Retinal pigment epithelial cell (primary cell): ENCODE measurements at regions not wholly inside any gene's neighbourhood (a gene's known extent, or its start where the extent isn't known, plus 50 kb on each side); places are given as distances from the start of the nearest gene placed in this dataset.
A peak's percentile ranks its signal among the peaks of the same experiment; 100 is the strongest.

Experiments
- DNase-seq: peaks from one replicate; pipeline ENCODE4 v3.0.0-alpha.2; 2010; ENCODE audit warnings: low read depth
- H3K4me3 ChIP-seq: 2 replicates; pipeline ENCODE4 v1.5.1; 2011; ENCODE audit warnings: mild to moderate bottlenecking, low read length, control low read depth, moderate library complexity
- CTCF ChIP-seq: conservative IDR thresholded peaks from 2 replicates; pipeline ENCODE4 v1.5.1; 2011; ENCODE audit warnings: low read depth, low read length, control low read depth, inconsistent platforms

- no peak for TF ChIP-seq CTCF
- peak; percentile 60 for DNase-seq
- H3K4me3 ChIP-seq: no peak overlapping the region
Measured at GRCh38 chr21:22855581-22855980, 1857.4 kb downstream of the NCAM2 start.

- no peak overlapping the region for H3K4me3 ChIP-seq
- TF ChIP-seq CTCF: no peak
- no peak for DNase-seq
Measured at GRCh38 chr21:22871692-22872091, 1873.5 kb downstream of the NCAM2 start.

- no peak for DNase-seq
- H3K4me3 ChIP-seq: no peak overlapping the region
- no peak for TF ChIP-seq CTCF
Measured at GRCh38 chr21:22880573-22880972, 1882.4 kb downstream of the NCAM2 start.

GRCh38 chr21:22881131-22881530 lies 1882.9 kb downstream of the NCAM2 start:
- H3K4me3 ChIP-seq: no peak overlapping the region
- DNase-seq: no peak
- TF ChIP-seq CTCF: no peak

- no peak overlapping the region for H3K4me3 ChIP-seq
- peak; percentile 55 for DNase-seq
- no peak for TF ChIP-seq CTCF
Measured at GRCh38 chr21:22885079-22885478, 1886.9 kb downstream of the NCAM2 start.

GRCh38 chr21:22885614-22886013 lies 1887.4 kb downstream of the NCAM2 start:
- TF ChIP-seq CTCF: no peak
- H3K4me3 ChIP-seq: no peak overlapping the region
- DNase-seq: no peak

GRCh38 chr21:22889445-22889844 lies 1891.2 kb downstream of the NCAM2 start:
- no peak overlapping the region for H3K4me3 ChIP-seq
- DNase-seq: no peak
- no peak for TF ChIP-seq CTCF
